ENCODE measurements at regions not wholly inside any gene's neighbourhood (a gene's known extent, or its start where the extent isn't known, plus 50 kb on each side); places are given as distances from the start of the nearest gene placed in this dataset.

DNA sequence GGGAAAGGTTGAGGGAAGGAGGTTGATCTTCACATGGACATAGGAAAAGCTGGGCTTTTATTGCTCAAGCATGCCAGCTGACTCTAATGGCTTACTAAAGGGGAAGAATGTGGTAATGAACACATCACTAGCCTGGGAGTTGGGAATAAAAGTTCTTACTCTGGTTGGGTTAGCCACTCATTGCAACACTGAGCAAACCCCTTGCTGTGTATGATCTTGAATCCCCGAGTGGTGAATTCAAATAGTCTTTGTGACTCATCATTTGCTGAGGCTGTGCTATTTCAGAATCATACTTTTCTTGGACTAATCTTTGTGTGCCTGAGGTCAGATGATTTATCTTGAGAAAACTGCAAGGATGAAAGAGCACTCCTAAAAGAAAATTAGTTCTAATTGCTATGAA, 304.1 kb upstream of the ANO5 start:
- no peaks in the 10 kb centered on the region for H3K9me3 ChIP-seq (ENCODE audit: low read length)
- H3K4me1 ChIP-seq (ENCODE audit: insufficient read depth, low read length, poor library complexity, severe bottlenecking) = no peaks in the 10 kb centered on the region
- no peak overlapping the region for H3K4me2 ChIP-seq (ENCODE audit: low read length)
- no peak overlapping the region for H3K4me3 ChIP-seq (ENCODE audit: low read depth, low read length, poor library complexity, severe bottlenecking)
- intact Hi-C loops (cut with micrococcal nuclease; ENCODE audit: unreplicated experiment) = no loop called here
- no peaks in the 10 kb centered on the region for H3K9me2 ChIP-seq (ENCODE audit: insufficient read depth, low read length)
- no peak for TF ChIP-seq EZH2phosphoT487 (IDR thresholded peaks at IDR 0.05; ENCODE audit: borderline replicate concordance, low read depth, low read length)
- TF ChIP-seq, protein P1, sequence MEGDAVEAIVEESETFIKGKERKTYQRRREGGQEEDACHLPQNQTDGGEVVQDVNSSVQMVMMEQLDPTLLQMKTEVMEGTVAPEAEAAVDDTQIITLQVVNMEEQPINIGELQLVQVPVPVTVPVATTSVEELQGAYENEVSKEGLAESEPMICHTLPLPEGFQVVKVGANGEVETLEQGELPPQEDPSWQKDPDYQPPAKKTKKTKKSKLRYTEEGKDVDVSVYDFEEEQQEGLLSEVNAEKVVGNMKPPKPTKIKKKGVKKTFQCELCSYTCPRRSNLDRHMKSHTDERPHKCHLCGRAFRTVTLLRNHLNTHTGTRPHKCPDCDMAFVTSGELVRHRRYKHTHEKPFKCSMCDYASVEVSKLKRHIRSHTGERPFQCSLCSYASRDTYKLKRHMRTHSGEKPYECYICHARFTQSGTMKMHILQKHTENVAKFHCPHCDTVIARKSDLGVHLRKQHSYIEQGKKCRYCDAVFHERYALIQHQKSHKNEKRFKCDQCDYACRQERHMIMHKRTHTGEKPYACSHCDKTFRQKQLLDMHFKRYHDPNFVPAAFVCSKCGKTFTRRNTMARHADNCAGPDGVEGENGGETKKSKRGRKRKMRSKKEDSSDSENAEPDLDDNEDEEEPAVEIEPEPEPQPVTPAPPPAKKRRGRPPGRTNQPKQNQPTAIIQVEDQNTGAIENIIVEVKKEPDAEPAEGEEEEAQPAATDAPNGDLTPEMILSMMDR (conservative IDR thresholded peaks at IDR 0.05; ENCODE audit: low read length) = no peak
- no peak for DNase-seq (ENCODE audit: low spot score)
- no peaks in the 10 kb centered on the region for H3K36me3 ChIP-seq (ENCODE audit: insufficient read depth, low read length)
- no peak overlapping the region for H3K27ac ChIP-seq (ENCODE audit: low read depth, low read length, poor library complexity, severe bottlenecking)
- POLR2A ChIA-PET = interaction anchor here (1.2 kb wide), 1 partner anchor 17 kb away, joined by 3 read pairs; no protein-coding TSS in a partner anchor
- H3K79me2 ChIP-seq (ENCODE audit: insufficient read depth, low read depth, low read length) = no peaks in the 10 kb centered on the region
- no peaks in the 10 kb centered on the region for H4K20me1 ChIP-seq (ENCODE audit: insufficient read depth, low read length)
- CTCF ChIA-PET (ENCODE audit: unreplicated experiment) = no interaction called here
- BruUV-seq (replicated peaks) = no TSS peak
- H2AFZ ChIP-seq (ENCODE audit: low read length) = no peak overlapping the region

DNA sequence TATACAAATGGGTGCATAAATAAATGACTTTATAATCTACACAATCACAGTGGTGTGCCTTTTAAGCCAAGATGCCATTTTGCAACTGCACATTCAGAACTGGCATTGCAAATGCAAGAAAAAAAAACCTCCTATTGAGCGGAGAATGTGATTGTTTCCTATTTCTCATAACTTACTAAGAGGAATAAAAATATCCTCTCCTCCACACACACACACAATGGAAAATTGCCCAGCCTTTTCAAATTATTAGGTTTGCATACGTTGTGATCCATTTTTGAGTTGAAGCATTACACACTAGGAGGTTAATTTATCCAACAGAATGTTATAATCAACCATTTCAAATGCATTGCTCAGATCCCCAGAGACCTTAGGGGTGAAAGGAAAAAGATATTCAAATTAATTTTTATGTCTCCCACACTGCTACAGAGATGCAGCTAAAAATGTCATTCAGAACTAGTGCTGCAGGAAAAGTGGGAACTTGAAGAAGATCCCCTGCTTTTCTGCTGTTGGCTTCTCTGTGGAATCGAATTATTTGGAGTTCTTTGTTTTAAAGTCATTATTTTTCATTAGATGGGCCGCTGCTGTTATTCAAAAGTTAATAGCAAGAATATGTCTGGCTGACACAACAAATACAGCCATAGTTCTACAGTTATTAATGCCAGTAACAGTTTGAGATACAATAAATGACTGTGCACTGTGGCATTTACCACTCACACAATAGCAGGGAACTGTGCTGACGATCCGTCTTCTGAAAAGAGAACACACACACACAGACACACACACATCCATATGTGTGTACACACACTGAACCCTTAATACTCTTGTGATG, 299.9 kb upstream of the ANO5 start:
- TF ChIP-seq, protein P1 (conservative IDR thresholded peaks at IDR 0.05; ENCODE audit: low read length) = no peak
- TF ChIP-seq EZH2phosphoT487 (IDR thresholded peaks at IDR 0.05; ENCODE audit: borderline replicate concordance, low read depth, low read length) = no peak
- H3K9me3 ChIP-seq (ENCODE audit: low read length) = no peaks in the 10 kb centered on the region
- H3K27ac ChIP-seq (ENCODE audit: low read depth, low read length, poor library complexity, severe bottlenecking) = no peak overlapping the region
- H2AFZ ChIP-seq (ENCODE audit: low read length) = no peak overlapping the region
- H3K79me2 ChIP-seq (ENCODE audit: insufficient read depth, low read depth, low read length) = no peaks in the 10 kb centered on the region
- no peak overlapping the region for H3K4me2 ChIP-seq (ENCODE audit: low read length)
- no TSS peak for BruUV-seq (replicated peaks)
- CTCF ChIA-PET (ENCODE audit: unreplicated experiment) = no interaction called here
- no peaks in the 10 kb centered on the region for H3K36me3 ChIP-seq (ENCODE audit: insufficient read depth, low read length)
- intact Hi-C loops (cut with micrococcal nuclease; ENCODE audit: unreplicated experiment) = no loop called here
- POLR2A ChIA-PET = no interaction called here
- H3K4me1 ChIP-seq (ENCODE audit: insufficient read depth, low read length, poor library complexity, severe bottlenecking) = no peaks in the 10 kb centered on the region
- H4K20me1 ChIP-seq (ENCODE audit: insufficient read depth, low read length) = no peaks in the 10 kb centered on the region
- no peaks in the 10 kb centered on the region for H3K9me2 ChIP-seq (ENCODE audit: insufficient read depth, low read length)
- no peak overlapping the region for H3K4me3 ChIP-seq (ENCODE audit: low read depth, low read length, poor library complexity, severe bottlenecking)
- DNase-seq (ENCODE audit: low spot score) = no peak

DNA sequence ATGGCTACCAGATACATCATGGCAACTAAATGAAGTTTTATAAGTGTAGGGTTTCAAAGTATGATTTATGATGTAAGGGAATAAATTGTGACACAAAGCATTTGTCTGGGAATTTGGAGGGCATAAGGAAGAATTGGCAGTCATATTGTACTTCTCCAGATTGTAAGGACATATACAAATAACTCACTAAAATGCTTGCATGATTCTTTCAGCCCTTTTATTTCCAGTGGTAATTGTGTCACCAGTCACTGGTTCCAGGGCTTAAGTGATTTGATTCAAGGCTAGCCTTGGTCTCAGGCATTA, 299.4 kb upstream of the ANO5 start:
- Histone ChIP-seq H3K4me3 (ENCODE audit: low read depth, low read length, poor library complexity, severe bottlenecking) (no peak overlapping the region), H2AFZ (ENCODE audit: low read length) (no peak overlapping the region), H3K4me1 (ENCODE audit: insufficient read depth, low read length, poor library complexity, severe bottlenecking) (no peaks in the 10 kb centered on the region), H4K20me1 (ENCODE audit: insufficient read depth, low read length) (no peaks in the 10 kb centered on the region), H3K27ac (ENCODE audit: low read depth, low read length, poor library complexity, severe bottlenecking) (no peak overlapping the region), H3K4me2 (ENCODE audit: low read length) (no peak overlapping the region), H3K9me3 (ENCODE audit: low read length) (no peaks in the 10 kb centered on the region), H3K79me2 (ENCODE audit: insufficient read depth, low read depth, low read length) (no peaks in the 10 kb centered on the region), H3K9me2 (ENCODE audit: insufficient read depth, low read length) (no peaks in the 10 kb centered on the region), H3K36me3 (ENCODE audit: insufficient read depth, low read length) (no peaks in the 10 kb centered on the region)
- no TSS peak for BruUV-seq (replicated peaks)
- ChIA-PET CTCF (ENCODE audit: unreplicated experiment) (no interaction called here), POLR2A (no interaction called here)
- intact Hi-C loops (cut with micrococcal nuclease; ENCODE audit: unreplicated experiment) = no loop called here
- DNase-seq (ENCODE audit: low spot score) = no peak
- TF ChIP-seq, protein P1 (conservative IDR thresholded peaks at IDR 0.05; ENCODE audit: low read length) = no peak
